Uterus (tissue), 2 donors: ENCODE measurements at regions not wholly inside any gene's neighbourhood (a gene's known extent, or its start where the extent isn't known, plus 50 kb on each side); places are given as distances from the start of the nearest gene placed in this dataset.

Experiments used
- POLR2A ChIP-seq, 2 donors: fragments of 450-650 bp; IDR thresholded peaks; one replicate each; pipeline ENCODE4 v1.6.1; 2016; ENCODE audit warnings: antibody characterized with exemption in 2 of 2, mild to moderate bottlenecking in 1 of 2, moderate library complexity in 1 of 2
- TF ChIP-seq, protein P1 (sequence below), 4 experiments: fragments of 200-600 bp in 2 of 4; fragments of 450-650 bp in 2 of 4; sonication (generic) in 2 of 4; IDR thresholded peaks; one replicate each; pipeline ENCODE4 v1.5.1; 2016 to 2019; ENCODE audit warnings: antibody characterized with exemption in 4 of 4, mild to moderate bottlenecking in 2 of 4, moderate library complexity in 1 of 4

DNA sequence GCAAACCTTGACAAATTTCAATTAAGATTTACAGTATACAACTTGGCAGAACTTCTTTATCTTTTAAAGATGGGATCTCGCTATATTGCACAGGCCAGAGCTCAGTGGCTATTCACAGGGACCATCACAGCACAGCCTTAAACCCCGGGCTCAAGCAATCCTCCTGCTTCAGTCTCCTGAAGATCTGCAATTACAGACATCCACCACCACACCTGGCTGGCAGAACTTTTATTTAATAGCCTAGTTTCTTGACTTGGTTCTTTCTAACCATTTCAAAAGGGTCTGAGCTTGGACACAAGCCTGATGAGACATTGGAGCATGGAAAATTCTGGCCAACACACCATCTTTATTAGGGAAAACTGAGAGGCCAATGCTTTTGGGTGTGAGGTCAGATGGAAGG, 151.6 kb upstream of the KCNG1 start:
- TF ChIP-seq, protein P1, sequence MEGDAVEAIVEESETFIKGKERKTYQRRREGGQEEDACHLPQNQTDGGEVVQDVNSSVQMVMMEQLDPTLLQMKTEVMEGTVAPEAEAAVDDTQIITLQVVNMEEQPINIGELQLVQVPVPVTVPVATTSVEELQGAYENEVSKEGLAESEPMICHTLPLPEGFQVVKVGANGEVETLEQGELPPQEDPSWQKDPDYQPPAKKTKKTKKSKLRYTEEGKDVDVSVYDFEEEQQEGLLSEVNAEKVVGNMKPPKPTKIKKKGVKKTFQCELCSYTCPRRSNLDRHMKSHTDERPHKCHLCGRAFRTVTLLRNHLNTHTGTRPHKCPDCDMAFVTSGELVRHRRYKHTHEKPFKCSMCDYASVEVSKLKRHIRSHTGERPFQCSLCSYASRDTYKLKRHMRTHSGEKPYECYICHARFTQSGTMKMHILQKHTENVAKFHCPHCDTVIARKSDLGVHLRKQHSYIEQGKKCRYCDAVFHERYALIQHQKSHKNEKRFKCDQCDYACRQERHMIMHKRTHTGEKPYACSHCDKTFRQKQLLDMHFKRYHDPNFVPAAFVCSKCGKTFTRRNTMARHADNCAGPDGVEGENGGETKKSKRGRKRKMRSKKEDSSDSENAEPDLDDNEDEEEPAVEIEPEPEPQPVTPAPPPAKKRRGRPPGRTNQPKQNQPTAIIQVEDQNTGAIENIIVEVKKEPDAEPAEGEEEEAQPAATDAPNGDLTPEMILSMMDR (IDR thresholded peaks at IDR 0.05): no peak
- TF ChIP-seq POLR2A (IDR thresholded peaks at IDR 0.05): no peak
